ENCODE measurements at regions not wholly inside any gene's neighbourhood (a gene's known extent, or its start where the extent isn't known, plus 50 kb on each side); places are given as distances from the start of the nearest gene placed in this dataset.

- DNase-seq (ENCODE audit: low spot score) = no peak
- H3K36me3 Mint-ChIP-seq (ENCODE audit: low read depth, unreplicated experiment) = no peaks in the 10 kb centered on the region
- H3K4me1 Mint-ChIP-seq (ENCODE audit: unreplicated experiment) = no peaks in the 10 kb centered on the region
These were observed 373.1 kb upstream of the CXADR start for GRCh38 chr21:17139696-17140095.

GRCh38 chr21:17146426-17146825, 366.4 kb upstream of the CXADR start:
- Mint-ChIP-seq H3K36me3 (ENCODE audit: low read depth, unreplicated experiment) (no peaks in the 10 kb centered on the region), H3K4me3 (ENCODE audit: unreplicated experiment) (no peak overlapping the region), H3K4me1 (ENCODE audit: unreplicated experiment) (no peaks in the 10 kb centered on the region), H3K9me3 (ENCODE audit: unreplicated experiment) (no peaks in the 10 kb centered on the region), H3K27ac (ENCODE audit: unreplicated experiment) (no peak overlapping the region), H3K27me3 (ENCODE audit: unreplicated experiment) (no peaks in the 10 kb centered on the region)
- DNase-seq (ENCODE audit: low spot score) = no peak
- no peak for TF ChIP-seq CTCF (IDR thresholded peaks at IDR 0.05; ENCODE audit: unreplicated experiment)

More at GRCh38 chr21:17139696-17140095, 373.1 kb upstream of the CXADR start:
- Mint-ChIP-seq H3K27me3 (ENCODE audit: unreplicated experiment) (no peaks in the 10 kb centered on the region), H3K27ac (ENCODE audit: unreplicated experiment) (no peak overlapping the region), H3K9me3 (ENCODE audit: unreplicated experiment) (no peaks in the 10 kb centered on the region), H3K4me3 (ENCODE audit: unreplicated experiment) (no peak overlapping the region)
- no peak for TF ChIP-seq CTCF (IDR thresholded peaks at IDR 0.05; ENCODE audit: unreplicated experiment)

- no peak for TF ChIP-seq CTCF (IDR thresholded peaks at IDR 0.05; ENCODE audit: unreplicated experiment)
- Mint-ChIP-seq H3K27me3 (ENCODE audit: unreplicated experiment) (no peaks in the 10 kb centered on the region), H3K9me3 (ENCODE audit: unreplicated experiment) (no peaks in the 10 kb centered on the region), H3K4me3 (ENCODE audit: unreplicated experiment) (no peak overlapping the region), H3K4me1 (ENCODE audit: unreplicated experiment) (peaks cover 5% of the 10 kb centered on the region), H3K36me3 (ENCODE audit: low read depth, unreplicated experiment) (no peaks in the 10 kb centered on the region), H3K27ac (ENCODE audit: unreplicated experiment) (no peak overlapping the region)
- DNase-seq (ENCODE audit: low spot score) = no peak
These were observed 353.1 kb upstream of the CXADR start for GRCh38 chr21:17159697-17160096.

GRCh38 chr21:17185674-17186073, 327.2 kb upstream of the CXADR start:
- H3K27me3 Mint-ChIP-seq (ENCODE audit: unreplicated experiment) = peaks cover 4% of the 10 kb centered on the region
- no peak overlapping the region for H3K4me3 Mint-ChIP-seq (ENCODE audit: unreplicated experiment)
- H3K4me1 Mint-ChIP-seq (ENCODE audit: unreplicated experiment) = no peaks in the 10 kb centered on the region
- no peaks in the 10 kb centered on the region for H3K36me3 Mint-ChIP-seq (ENCODE audit: low read depth, unreplicated experiment)
- H3K27ac Mint-ChIP-seq (ENCODE audit: unreplicated experiment) = no peak overlapping the region
- DNase-seq (ENCODE audit: low spot score) = no peak
- TF ChIP-seq CTCF (IDR thresholded peaks at IDR 0.05; ENCODE audit: unreplicated experiment) = no peak
- no peaks in the 10 kb centered on the region for H3K9me3 Mint-ChIP-seq (ENCODE audit: unreplicated experiment)

- Mint-ChIP-seq H3K4me1 (ENCODE audit: unreplicated experiment) (no peaks in the 10 kb centered on the region), H3K9me3 (ENCODE audit: unreplicated experiment) (peaks cover 4% of the 10 kb centered on the region), H3K27me3 (ENCODE audit: unreplicated experiment) (peaks cover under 1% of the 10 kb centered on the region), H3K4me3 (ENCODE audit: unreplicated experiment) (no peak overlapping the region), H3K27ac (ENCODE audit: unreplicated experiment) (no peak overlapping the region), H3K36me3 (ENCODE audit: low read depth, unreplicated experiment) (no peaks in the 10 kb centered on the region)
- no peak for DNase-seq (ENCODE audit: low spot score)
- TF ChIP-seq CTCF (IDR thresholded peaks at IDR 0.05; ENCODE audit: unreplicated experiment) = no peak
These were observed 322.9 kb upstream of the CXADR start for GRCh38 chr21:17189963-17190362.
